GM21423 (cell line): ENCODE measurements at regions not wholly inside any gene's neighbourhood (a gene's known extent, or its start where the extent isn't known, plus 50 kb on each side); places are given as distances from the start of the nearest gene placed in this dataset.

ENCODE experiments used
- ATAC-seq: cut with Tn5 transposase; IDR thresholded peaks from one replicate; pipeline ENCODE4 v1.9.1; 2021; ENCODE audit warnings: mild to moderate bottlenecking, moderate library complexity; ENCODE audit not compliant: unreplicated experiment

DNA sequence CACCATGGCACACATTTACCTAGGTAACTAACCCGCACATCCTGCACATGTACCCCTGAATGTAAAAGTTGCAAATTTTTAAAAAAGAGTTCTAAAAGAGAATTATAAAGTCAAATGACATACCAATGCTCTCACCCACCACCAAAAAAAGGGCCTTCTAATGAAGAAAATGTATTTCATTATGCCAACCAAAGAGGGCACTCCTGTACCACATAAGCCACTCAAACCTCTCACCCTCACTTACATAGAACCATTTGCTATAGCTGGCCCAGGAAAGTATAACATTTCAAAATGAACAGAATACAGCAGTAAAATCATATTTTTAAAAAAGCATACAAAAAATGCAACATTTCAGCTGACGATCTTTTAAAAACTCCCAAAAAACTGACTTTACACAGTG, 241.5 kb upstream of the PKDCC start:
- ATAC-seq, result no peak

DNA sequence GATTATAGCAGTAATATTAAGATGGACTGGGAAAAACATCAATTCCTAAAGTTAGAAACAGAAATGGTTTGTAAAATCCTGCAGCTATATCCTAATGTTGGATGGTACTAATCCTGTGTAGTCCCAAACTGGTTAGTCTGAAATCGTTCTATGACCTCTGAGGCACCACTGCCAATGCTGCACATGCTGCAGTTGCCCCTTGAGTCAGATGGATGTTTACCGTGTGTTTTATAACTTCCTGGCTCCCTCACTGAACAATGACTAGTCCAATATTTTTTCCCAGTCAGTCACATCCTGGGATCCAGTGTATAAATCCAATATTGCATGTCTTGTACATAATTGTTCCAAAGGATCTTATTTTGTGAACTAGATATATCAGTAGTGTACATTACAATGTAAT, 226.7 kb upstream of the PKDCC start:
- no peak for ATAC-seq

DNA sequence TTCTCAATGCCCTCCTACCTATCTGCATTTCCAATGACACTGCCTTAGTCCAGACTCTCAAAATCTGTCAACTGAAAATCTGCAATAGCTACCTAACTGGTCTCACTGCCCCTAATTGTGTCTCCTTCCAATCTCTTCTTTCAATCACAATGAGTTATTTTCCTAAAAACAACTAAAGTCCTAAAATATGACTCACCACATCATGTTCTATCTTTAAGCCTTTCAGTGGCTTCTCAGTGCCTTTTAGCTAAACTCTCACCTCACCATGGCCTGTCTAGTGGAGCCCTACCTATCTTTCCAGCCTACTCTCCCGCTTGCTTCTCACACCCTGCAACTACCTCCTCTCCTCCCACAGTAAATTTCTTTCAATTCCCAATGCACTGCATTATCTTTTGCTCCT, 220.9 kb upstream of the PKDCC start:
- ATAC-seq, result no peak

DNA sequence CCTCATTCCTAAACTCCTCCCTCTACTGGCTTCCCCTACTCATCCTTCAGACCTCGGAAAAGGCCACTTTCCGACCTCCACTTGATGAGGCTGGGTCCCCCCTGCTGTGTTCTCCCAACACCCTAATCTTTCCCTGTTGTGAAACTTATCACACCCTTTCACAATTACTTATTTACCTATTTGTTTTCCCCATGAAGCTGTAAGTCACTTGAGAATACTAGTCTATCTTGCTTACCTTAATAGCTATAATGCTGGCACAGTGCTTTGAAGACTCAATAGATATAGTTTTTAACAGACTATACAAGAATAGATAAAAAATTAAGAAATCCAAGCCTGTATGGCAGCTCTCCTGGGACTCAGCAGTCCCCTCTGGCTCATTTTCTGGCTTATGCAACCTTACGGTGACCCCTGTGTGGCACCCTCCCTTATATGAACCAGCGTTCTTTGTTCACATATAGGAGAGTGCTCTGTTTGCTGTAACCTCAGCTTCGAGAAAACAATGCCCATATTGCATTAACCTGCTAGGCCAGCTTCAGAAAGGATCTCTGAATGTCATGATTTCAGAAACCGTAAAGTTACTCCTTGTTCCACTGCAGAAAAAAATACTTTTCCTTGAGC, 220.4 kb upstream of the PKDCC start:
- no peak for ATAC-seq

DNA sequence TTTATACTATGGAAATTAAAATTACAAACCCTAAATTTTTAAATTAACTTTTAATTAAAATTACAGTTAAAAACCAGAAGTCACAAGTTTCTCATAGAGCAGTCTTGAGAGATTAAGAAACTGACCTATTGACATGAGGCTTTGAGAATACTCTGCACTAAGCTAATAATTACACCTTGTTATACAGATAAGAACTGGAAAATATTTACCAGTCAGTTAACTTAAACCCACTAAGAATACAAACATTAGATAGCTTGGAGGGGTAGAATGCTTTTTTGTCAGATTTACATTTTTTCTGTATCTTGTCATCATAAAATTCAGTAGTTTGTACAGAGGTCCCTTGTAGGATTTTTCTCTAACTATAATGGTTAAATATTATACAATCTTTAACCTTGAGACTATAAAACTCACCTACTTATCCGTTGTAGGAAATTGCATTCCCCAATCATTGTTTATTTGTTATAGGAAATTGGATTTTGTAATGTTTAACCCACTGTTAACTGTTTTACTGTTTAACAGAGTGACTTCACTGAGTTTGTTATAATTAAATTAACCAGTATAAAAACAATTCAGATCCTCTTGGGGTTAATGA, 219.7 kb upstream of the PKDCC start:
- no peak for ATAC-seq

DNA sequence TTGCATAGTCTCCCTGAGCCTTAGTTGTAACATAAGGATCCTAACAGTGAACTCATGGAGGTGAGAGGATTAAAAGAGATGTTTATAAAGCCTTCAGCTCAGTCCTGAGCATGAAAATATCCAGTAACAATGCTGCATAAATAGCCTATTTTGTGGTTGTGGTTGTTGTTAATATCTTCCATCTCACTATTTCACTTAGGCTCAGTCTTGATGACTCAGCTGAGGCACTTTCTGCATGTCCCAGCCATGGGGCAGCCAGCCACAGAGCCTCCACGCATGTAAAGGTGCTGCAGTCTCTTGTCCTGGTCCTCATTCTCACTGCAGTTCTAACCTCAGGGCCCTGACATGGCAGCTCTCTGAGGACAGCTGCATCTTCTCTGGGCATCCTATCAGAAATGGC, 218.8 kb upstream of the PKDCC start:
- ATAC-seq, result no peak

DNA sequence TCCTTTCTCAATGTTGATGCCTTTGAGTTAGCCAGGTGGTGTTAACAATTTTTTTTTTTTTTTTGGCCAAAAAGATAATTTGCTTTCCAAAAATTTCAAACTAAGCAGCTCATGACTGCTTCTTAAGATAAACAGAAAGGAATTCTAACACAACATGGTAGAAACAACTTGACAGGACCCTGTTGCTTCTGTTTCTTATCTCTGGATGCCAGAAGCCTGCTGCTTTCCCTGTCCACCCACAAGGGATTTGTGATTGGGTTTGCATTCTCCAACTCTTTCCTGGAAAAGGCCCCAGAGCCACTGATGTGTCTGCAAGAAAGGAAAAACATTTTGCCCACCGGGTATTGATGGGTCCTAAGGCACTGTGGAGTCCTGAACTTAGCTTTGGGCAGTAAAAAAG, 217.2 kb upstream of the PKDCC start:
- no peak for ATAC-seq

DNA sequence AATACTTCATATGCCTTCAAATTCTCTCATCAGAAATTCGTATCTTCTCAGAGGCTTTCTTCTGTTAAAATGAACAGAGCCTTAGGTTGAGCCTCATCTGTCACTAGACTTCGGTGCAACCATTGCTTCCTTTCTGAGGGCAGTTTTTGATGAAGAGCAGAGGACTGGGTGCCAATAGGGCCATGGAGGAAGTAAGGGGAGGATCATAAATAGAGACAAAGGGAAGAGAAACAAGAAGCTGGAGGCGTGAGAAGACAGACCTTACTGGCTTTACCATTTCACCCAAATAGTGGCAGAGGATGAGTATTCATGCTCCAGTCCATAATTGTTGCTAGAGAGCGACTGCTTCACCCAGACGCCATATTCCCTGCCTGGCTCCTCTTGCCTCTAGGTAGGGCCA, 215.6 kb upstream of the PKDCC start:
- ATAC-seq, result no peak

DNA sequence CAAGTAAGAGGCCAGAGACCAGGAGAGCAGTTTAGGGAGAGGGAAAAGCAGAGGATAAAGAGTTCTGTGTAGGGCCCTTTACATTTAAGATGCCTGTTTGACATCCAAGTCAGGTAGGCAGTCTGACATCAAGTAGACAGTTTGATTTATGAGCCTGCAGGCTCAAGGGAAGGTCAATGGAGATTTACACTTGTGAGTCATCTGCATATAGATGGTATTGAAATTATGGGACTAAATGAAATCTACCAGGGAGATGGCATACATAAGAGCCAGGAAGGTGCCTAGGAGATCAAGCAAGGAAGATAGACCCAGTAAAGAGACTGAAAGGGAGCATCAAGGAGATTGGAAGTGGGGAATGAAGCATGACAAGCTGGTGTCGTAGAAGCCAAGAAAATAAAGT, 212.4 kb upstream of the PKDCC start:
- ATAC-seq, result no peak

DNA sequence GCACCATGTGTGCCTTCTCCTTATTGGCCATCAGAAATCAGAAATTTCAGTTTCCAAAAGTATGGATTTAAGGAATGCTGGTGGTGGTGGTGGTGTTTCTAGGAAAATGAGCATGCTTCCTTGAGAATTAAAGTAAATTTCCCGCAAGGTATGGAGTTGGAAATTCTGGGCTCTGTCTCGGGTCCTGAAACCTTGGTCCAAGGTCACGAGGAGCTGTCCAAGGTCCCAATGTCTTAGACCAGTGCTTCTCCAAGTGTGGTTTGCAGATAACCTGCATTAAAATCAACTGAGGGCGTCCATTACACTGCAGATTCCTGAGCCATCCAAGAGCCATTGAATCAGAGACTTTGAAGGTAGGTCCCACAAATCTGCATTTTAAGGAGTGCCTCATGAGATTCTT, 210.9 kb upstream of the PKDCC start:
- ATAC-seq, result no peak

DNA sequence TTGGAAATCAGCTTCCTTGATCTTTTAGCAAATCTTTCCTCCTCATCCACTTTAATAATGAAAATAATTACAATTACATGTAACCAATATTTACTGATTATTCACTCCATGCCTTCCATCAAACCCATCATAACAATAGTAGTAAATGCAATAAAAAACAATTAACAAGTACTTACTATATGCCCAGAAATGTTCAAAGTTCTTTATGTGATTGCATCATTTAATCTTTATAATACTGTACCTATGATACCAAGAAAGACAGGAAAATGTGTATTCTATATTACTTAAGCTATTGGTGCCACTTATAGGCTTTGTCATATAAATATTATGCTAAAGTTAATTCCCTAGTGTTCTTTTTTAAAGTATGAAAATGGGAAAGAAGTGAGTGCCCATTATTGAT, 210.2 kb upstream of the PKDCC start:
- no peak for ATAC-seq

DNA sequence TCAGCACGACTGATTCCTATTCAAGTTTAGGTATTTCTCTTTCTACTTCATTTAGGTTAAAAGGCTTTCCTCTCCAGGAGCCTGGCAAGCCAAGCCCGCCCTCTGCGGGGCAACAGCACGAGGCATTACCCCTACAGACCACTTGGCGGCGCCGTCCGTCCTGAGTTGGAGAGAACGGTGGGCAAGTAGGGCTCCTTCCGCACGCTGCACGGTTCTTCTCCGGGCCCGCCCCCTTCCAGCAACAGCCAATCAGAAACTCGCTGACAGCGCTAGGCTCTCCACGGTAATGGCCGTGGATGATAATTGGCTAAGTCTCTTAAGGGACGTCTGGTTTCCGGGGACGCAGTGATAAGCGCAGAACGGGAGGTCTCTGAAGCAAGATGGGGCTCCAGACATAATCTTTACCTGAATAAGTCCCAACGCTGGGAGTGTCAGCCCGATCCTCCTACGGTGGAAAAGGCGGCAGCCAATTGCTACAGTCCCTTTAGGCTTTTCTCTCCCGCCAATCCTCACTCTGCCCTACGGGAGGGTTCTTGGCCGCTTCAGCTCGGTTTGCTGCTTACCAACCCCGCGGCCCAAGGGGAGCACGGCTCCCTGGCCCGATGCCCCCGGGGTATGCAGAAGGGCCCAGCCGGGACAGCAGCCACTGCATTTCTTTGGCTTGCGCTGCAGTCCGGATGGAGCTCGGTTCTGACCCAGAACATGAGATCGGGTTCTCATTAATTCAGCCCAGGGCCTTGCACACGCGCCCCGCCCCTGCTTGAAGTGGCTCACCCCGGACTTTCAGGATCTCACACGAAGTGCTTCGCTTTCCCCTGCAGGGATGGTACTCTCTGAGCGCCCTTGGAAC, 206.9 kb upstream of the PKDCC start:
- ATAC-seq, result peak; percentile 100

DNA sequence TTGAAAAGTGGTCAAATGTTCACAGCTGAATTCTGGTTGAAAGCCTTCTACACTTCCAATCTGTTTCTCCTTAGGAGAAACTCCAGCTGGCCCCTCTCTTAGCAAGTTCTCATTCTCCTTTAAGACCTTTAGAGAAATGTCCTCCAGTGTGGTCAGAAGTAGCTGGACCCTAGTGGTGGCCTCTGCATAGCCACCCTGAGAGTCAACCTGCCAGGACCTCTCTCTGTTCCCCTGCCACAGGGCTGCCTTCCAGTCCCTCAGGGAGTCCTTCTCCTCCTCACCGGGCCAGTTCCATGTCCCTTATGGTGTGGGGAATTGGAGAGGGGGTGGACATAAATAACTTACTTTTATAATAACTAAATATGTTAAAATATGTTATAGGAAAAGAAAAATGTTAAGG, 200.9 kb upstream of the PKDCC start:
- ATAC-seq, result no peak

DNA sequence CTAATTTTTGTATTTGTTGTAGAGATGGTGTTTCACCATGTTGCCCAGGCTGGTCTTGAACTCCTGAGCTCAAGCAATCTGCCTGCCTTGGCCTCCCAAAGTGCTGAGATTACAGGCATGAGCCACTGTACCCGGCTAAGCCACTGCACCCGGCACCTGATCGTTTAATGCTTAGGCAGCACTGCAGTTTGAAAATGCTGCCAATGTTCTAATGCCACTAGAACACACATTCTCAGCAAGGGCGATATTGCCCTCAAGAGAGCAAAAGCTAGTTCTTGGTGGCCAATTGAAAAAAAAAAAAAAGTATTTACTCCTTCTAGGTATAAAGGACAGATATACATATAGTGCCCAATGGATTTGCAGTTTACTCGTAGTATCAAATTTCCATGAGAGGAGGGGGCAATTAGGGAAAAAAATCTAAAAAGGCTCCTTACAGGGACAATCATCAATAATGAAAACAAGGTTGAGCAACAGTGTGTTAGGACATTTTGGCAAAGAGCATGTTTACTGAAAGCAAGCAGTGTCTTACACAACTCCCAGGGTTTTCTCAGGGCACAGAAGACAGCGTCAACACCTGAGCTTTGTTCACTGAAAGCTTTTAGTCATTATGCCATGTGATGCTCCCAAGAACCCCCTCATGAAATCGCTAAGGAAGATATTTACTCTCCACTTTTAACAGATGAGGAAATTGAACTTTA, 199.9 kb upstream of the PKDCC start:
- no peak for ATAC-seq

DNA sequence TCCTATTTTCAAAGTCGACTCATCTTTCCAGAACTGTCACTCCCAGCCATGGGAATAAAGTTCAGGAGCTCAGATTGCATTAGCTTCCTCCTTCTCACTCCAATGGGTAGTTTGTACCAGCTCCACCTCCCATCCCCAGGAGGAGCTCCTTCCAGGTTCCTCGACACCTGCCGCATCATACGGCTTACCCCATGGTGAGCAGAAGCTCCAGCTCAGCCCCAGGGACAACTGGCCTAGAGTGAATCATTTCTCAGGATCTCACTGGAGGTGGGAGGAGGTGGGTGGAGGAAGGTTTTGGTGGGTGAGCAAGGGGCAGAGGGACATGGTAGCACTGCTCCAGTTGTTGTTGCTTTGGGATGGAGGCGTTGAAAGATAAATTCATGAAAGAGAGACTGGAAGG, 196.3 kb upstream of the PKDCC start:
- no peak for ATAC-seq

DNA sequence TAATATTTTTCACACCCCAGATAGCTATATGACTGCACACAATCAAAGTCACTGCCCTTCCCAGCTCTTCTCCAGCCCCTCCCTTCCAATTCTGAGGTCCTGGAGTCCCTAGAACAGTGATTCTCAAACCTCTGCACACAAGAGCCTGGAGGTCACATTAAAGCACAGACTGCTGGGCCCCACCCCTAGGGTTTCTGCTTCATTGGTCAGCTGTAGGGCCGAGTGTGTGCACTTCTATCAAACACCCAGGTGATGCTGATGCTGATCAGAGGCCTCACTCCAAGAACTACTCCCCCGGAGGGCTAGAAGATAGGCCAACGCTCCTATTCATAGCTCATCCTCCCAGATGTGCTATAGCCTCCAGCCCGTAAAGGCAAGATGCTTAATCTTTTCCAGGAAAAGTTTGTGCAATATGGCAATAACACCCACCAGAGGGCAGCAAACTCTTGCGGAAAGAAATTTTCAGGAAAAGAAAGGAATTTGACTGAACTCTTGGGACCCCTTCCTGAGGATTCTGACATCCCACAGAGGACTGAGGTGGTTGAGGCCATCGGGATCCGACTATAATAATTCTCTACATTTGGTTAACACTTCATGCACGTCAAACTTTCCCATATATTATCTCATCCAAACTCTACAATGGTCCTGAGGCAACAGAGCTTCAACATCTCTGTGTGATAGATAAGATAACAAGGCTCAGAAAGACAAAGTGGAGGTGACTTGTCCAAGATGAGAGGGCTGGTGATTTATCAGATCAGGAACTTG, 194.2 kb upstream of the PKDCC start:
- ATAC-seq, result no peak

DNA sequence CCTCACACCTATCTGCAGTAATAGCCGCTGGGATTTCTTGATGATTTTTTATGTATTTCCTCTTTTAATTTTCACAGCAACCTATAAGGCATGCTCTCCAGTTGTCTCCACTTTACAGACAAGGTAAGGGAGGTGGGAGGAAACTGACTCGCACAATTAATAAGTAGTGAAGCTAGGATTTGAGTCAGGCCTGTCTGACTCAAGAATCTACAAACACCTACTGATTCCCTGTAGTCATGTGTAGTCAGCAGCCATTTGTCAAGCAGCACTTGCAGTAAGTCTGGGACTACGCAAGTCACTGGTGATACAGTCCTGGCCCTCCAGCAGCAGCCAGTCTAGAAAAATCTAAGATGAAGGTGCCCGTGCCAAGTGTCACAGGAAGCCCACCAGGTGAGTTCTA, 193.6 kb upstream of the PKDCC start:
- ATAC-seq, result no peak

DNA sequence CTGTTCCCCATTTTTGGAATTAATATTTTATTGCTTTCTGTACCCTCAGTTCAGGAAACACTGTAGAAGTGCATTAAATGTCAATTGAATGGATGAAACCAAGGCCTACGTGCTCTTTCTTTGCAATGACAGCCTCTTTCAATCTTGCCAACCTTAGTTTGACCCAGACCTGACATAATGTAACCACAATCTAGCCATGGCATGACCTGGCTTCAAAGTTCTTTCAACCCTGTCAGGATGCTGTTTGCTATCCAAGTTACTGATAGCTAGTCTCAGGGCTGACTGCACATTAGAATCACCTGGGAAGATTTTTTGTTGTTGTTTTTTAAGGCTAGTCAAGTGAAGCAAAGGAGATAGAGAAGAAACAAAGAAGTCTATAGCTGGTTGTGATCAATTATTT, 190.9 kb upstream of the PKDCC start:
- ATAC-seq, result no peak

DNA sequence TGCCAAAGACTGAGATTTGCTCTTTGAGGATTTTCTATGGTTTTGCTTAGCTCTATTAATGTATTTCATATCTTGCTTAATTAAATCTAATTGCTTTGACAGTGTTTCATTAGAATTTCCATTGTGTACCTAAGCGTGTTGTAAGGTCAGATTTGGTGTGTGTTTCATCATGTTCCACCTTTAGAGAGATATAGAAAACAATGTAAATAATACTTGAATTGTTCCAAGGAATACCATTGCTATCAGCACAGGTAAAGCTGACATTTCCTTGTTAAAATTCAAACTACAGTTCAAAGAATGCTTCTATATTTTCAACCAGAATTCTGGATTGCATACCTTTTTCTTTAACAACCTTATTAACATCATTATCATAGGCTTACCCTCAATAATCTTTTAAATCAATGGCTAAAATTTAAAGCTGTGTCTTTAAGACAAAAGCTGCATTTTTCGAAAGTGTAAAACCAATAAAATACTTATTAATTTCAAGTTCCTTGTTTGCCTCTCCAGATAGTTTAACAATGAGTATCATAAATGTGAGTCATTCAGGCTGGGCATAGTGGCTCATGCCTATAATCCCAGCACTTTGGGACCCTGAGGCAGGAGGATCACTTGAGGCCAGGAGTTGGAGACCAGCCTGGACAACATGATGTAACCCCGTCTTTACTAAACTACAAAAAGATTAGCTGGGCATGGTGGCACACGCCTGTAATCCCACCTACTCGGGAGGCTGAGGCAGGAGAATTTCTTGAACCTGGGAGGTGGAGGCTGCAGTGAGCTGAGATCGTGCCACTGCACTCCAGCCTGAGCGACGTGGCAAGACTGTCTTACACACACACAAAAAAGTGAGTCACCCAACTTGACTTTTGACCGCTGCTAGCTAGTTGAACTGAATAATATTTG, 188.0 kb upstream of the PKDCC start:
- ATAC-seq, result no peak

DNA sequence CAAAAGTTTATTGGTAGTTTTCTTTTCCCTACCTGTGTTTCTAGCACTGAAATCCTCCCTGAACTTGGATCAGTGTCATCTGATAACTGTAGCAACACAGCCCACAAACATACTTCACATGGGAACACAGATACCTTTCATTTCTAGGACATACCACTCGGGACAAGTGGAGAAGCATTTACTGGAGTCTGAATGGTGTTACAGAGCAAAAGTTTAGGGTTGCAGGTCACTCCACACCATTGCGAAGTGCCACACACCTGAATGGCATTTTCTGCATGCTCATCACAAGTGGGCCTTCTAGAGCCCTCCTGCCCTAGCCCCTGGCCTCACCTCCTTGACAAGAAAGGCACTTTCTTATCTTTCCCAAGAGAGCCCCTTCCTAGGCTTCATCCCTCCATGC, 184.8 kb upstream of the PKDCC start:
- ATAC-seq, result no peak
